ENCODE measurements at regions not wholly inside any gene's neighbourhood (a gene's known extent, or its start where the extent isn't known, plus 50 kb on each side); places are given as distances from the start of the nearest gene placed in this dataset.

DNA sequence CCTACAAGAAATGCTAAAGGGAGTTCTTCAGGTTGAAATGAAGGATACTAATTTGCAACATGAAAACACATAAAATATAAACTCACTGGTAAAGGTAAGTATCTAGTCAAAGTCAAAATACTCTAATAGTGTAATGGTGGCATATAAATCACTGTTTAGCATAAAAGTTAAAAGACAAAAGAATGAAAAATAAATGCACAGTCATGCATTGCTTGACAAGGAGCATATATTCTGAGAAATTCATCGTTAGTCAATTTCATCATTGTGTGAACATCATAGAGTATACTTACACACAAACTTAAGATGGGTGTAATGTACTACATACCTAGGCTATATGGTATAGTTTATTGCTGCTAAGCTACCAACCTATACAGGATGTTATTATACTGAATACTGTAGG lies 194.4 kb upstream of the PDE5A start:
- DNase-seq: no peak

GRCh38 chr4:119816473-119816872 lies 187.9 kb upstream of the PDE5A start:
- no peak for DNase-seq

GRCh38 chr4:119810001-119810400 lies 181.4 kb upstream of the PDE5A start:
- DNase-seq: no peak

DNA sequence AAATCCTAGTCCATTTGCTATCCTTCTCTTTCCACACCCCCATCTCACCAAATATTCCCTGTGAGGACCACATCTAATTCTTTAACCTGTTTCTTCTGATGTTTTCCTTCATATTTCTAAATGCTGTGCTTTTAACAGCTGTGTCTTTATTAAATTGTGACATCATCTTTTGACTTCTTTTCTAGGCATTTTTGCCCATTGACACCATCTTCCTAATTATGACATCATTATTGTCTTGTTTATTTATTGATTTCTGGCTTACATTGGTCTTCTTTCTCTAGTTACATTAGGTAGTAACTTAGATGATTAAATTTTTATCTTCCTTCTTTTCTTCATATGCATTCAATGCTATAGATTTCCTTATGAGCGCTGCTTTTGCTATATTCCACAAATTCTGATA lies 175.8 kb upstream of the PDE5A start:
- DNase-seq: no peak

GRCh38 chr4:119797238-119797894 lies 168.8 kb upstream of the PDE5A start:
- DNase-seq: no peak

GRCh38 chr4:119795986-119796578 lies 167.5 kb upstream of the PDE5A start:
- DNase-seq: no peak

- no peak for DNase-seq
These were observed 166.1 kb upstream of the PDE5A start for GRCh38 chr4:119794681-119795080.

- no peak for DNase-seq
These were observed 165.5 kb upstream of the PDE5A start for GRCh38 chr4:119794113-119794512.

GRCh38 chr4:119788349-119789266 lies 160.0 kb upstream of the PDE5A start:
- DNase-seq: no peak

DNA sequence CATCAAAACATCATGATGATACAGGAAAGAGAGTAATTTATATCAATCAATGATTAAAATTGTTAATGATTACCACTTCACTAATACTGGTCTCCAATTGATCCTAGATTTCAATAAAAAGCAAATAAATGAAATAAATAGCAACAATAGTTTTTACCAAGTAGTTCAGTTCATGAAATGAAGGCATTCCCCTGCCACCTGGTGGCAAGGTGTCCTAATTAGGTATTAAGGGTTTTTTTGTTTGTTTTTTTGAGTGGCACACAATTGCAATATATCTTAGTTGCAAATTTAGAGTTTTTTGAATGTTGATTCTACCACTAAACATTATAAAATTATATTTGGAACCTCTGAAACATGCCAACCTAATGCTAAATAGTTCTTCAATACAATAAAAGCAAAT lies 157.4 kb upstream of the PDE5A start:
- peak; percentile 19 for DNase-seq

GRCh38 chr4:119783189-119783983 lies 154.8 kb upstream of the PDE5A start:
- no peak for DNase-seq

- DNase-seq: no peak
These were observed 152.4 kb upstream of the PDE5A start for GRCh38 chr4:119781044-119781443.

GRCh38 chr4:119774840-119775239 lies 146.2 kb upstream of the PDE5A start:
- DNase-seq: no peak

DNA sequence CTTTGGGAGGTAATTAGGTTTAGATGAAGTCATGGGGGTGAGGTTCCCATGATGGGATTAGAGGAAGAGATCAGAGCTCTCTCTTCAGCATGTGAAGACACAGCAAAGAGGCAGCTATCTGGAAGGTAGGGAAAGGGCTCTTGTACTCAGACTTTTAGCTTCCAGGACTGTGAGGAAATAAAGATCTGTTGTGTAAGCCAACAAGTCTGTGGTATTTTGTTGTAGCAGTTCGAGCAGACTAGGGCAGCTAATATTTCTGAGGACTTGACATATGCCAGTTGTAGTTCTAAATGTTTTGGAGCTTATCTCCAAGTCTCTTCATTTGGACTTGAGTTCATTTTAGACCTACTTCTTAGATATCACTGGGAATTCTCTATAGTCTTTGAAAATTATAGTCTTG lies 137.3 kb upstream of the PDE5A start:
- DNase-seq: no peak

DNA sequence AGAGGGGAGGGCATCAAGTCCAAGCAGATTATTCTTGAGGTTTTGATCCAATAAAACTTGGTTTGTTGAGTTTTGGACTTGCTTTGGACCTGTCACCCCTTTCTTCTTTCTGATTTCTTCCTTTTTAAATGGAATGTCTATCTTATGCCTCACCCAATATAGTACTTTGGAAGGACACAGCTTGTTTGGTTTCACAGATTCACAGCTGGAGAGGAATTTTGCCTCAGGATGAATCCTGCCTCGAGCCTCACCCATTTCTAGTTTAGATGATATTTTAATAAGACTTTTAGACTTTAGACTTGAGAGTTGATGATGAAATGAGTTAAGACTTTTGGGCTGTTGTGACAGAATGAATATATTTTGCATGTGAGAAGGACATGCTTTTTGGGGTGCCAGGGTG lies 136.9 kb upstream of the PDE5A start:
- no peak for DNase-seq

- DNase-seq: no peak
These were observed 134.8 kb upstream of the PDE5A start for GRCh38 chr4:119763386-119763785.

DNA sequence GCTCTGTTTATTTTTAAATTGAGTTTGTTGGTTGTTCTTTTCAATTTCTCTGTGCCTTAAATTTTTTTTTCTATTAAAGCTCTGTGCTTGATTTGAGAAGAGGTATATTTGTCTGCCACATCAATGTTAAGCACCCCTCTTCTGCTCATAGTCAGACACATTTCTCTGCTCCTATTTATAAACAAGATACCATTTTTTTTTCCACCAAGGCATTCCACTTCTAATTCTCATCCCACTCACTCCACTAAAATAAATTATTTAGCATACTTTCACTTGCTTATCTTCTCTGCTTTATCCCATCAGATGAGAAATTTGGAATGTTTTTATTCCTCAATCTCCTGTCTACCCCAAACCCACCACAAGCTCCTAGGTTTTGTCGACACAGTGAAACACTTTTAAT lies 127.0 kb upstream of the PDE5A start:
- DNase-seq: no peak

GRCh38 chr4:119752936-119753335 lies 124.3 kb upstream of the PDE5A start:
- DNase-seq: no peak

GRCh38 chr4:119750771-119751170 lies 122.2 kb upstream of the PDE5A start:
- no peak for DNase-seq

DNA sequence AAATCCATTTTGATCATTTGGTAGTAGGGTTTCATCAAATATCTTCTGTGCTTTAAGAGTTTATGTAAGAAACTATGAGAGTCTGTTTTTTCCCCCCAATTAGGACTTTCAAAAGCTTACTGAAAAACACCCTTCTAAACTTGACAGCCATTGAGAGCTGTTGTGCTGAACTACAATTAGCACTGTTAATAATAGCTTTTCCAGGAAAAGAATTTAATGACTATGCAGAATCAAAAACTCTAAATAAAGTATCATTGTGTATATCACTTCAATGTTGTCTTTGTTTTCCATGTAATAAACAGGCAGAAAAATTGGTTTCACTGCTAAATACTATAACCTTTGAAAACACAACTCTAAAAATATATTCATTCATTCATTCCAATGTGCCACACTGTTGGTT lies 121.4 kb upstream of the PDE5A start:
- no peak for DNase-seq

DNA sequence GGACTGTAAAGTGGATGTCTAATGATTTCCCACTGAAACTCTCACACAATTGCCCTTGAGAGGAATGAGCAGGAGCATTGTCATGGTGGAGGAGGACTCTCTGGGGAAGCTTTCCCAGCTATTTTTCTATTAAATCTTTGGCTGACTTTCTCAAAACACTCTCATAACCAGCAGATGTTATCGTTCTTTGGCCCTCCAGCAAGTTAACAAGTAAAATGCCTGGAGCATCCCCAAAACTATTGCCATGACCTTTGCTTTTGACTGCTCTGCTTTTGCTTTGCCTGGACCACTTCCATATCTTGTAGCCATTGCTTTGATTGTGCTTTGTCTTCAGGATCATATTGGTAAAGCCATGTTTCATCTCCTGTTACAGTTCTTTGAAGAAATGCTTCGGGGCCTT lies 120.2 kb upstream of the PDE5A start:
- no peak for DNase-seq

DNA sequence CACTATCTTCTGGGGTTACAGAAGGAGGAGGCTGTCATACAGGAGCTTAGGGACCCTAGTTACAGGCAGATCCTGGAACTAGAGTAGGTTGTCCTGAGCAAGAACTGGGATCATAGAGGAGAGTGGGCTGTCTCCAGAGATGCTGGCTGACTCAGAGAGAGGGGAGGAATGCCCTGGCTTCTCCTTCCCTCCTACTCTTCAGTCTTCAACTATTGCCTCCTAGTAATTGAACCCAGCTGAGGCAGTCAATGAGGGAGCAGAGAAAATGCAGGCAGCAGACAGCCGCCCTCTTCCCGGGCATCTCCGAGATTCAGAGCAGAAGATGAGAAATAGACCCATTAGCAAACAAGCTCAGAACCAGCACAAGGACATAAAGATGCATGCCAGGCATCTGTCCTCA lies 118.3 kb upstream of the PDE5A start:
- DNase-seq: no peak

- DNase-seq: no peak
These were observed 116.7 kb upstream of the PDE5A start for GRCh38 chr4:119745351-119745750.

Data from dermis blood vessel endothelial cell (primary cell).